Spinal cord (tissue), 9 donors: ENCODE measurements at regions not wholly inside any gene's neighbourhood (a gene's known extent, or its start where the extent isn't known, plus 50 kb on each side); places are given as distances from the start of the nearest gene placed in this dataset.
"Not testable (repeated sequence)": the region's sequence is repeated elsewhere in the genome, so short reads cannot be mapped to it uniquely, and the experiment has no call there.

Experiments used
- DNase-seq, 6 donors: peaks; one replicate each; pipeline versions ENCODE4 v3.0.0 to v3.0.0-alpha.2; 2013 to 2015; ENCODE audit warnings: low spot score in 6 of 6, low read depth in 4 of 6
- H3K27ac ChIP-seq: one replicate; pipeline ENCODE4 v1.5.1; 2013; ENCODE audit warnings: low read depth, low read length, control low read depth
- H3K27me3 ChIP-seq: one replicate; pipeline ENCODE4 v1.6.1; 2013; ENCODE audit warnings: low read length; ENCODE audit not compliant: control insufficient read depth, insufficient read depth
- H3K36me3 ChIP-seq: one replicate; pipeline ENCODE4 v1.6.1; 2013; ENCODE audit warnings: low read length; ENCODE audit not compliant: control insufficient read depth, insufficient read depth
- H3K4me1 ChIP-seq: one replicate; pipeline ENCODE4 v1.6.1; 2013; ENCODE audit warnings: low read length; ENCODE audit not compliant: control insufficient read depth, insufficient read depth
- H3K4me3 ChIP-seq: one replicate; pipeline ENCODE4 v1.5.1; 2013; ENCODE audit warnings: low read depth, low read length, control low read depth
- H3K9me3 ChIP-seq: one replicate; pipeline ENCODE4 v1.6.1; 2013; ENCODE audit warnings: low read length; ENCODE audit not compliant: control insufficient read depth, insufficient read depth
- WGBS: methylation state at CpG from one replicate; pipeline ENCODE4 v1.1.5; 2013; ENCODE audit warnings: missing lambda C conversion rate; ENCODE audit not compliant: insufficient coverage; 5-methylcytosine and 5-hydroxymethylcytosine counted together
- donor health status: healthy.

DNA sequence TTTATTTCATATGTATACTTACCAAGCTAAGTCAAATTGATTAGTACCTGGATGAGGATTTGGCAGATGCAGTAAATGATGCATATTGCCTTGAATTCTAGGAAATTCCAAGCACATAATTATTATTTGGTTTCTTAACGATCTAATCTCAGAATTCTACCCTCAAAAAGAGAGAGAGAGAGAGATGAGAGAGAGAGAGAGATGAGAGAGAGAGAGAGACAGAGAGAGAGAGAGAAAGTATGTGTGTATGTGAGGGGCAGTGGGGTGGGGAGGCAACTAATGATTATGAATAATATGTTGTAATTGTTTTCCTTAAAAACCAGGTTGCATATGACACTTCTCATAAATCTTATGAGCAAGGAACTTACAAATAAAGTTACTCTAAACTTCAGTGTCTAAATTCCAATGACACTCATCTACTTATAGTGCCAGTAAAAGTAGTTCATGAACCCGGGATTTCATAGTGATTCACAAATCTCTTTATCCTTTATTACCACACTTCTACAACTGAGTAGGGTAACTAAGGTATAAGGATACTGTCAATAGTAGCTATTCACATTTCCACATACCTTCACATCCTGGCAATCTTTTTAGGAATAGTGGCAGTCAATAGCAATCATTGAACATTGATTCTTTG lies 60.5 kb upstream of the EDIL3 start:
- DNase-seq, result no peak
- Histone ChIP-seq H3K27ac (no peak overlapping the region), H3K27me3 (no peaks in the 10 kb centered on the region), H3K36me3 (no peaks in the 10 kb centered on the region), H3K4me3 (no peak overlapping the region), H3K4me1 (no peaks in the 10 kb centered on the region), H3K9me3 (peaks cover 2% of the 10 kb centered on the region)
- WGBS, result no CpG with 5 or more reads among the region's 2 CpGs

- WGBS, result 100% methylated on average over 1 of the region's 1 CpG
- Histone ChIP-seq H3K36me3 (no peaks in the 10 kb centered on the region), H3K4me3 (no peak overlapping the region), H3K27ac (no peak overlapping the region), H3K9me3 (peaks cover 2% of the 10 kb centered on the region), H3K4me1 (no peaks in the 10 kb centered on the region), H3K27me3 (no peaks in the 10 kb centered on the region)
- no peak for DNase-seq
Observed at GRCh38 chr5:84438456-84438855, 53.8 kb upstream of the EDIL3 start.

DNA sequence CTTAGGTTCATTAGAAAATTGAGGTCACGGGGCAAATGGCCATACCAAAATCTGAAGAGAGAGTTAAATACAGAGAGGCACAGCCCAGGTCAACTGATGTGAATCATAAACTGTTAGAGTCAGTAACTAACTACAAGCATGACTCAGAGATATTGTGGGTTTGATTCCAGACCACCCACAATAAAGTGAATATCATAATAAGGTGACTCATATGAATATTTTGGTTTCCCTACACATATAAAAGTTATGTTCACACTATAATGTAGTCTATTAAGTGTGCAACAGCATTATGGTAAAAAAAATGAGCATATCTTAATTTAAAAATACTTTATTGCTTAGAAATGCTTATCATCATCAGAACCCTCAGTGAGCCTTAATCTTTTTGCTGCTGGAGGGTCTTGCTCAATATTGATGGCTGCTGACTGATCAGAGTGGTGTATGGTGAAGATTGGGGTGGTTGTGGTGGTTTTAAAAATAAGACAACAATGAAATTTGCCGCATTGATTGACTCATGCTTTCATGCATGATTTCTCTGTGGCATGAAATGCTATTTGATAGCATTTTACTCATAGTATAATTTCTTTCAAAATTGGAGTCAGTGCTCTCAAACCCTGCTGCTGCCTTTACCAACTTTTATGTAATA lies 53.1 kb upstream of the EDIL3 start:
- Histone ChIP-seq H3K4me1 (no peaks in the 10 kb centered on the region), H3K27me3 (no peaks in the 10 kb centered on the region), H3K36me3 (no peaks in the 10 kb centered on the region), H3K4me3 (no peak overlapping the region), H3K27ac (no peak overlapping the region), H3K9me3 (peaks cover 2% of the 10 kb centered on the region)
- DNase-seq, result no peak
- no CpG with 5 or more reads among the region's 2 CpGs for WGBS

DNA sequence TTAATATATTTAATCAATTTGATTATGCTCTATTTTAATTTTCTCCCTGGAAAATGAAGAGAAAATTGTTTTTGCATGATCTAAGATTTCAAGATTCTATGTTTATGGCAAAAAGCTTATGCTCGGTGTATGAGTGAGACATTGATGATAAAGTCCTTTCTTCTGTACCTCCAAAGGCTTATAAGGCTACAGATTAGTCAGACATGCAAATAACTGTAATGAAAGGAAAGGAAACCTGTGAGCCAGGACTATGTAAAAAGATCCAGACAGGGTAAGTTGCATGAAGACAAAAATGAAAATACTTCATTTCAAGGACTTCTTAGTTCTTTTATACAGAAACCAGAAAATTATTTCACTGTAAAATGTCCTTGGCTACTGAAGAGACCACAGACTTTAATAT lies 52.2 kb upstream of the EDIL3 start:
- Histone ChIP-seq H3K4me1 (no peaks in the 10 kb centered on the region), H3K4me3 (no peak overlapping the region), H3K27me3 (no peaks in the 10 kb centered on the region), H3K9me3 (peaks cover 2% of the 10 kb centered on the region), H3K27ac (no peak overlapping the region), H3K36me3 (no peaks in the 10 kb centered on the region)
- DNase-seq, result no peak
- no CpG with 5 or more reads among the region's 1 CpG for WGBS

DNA sequence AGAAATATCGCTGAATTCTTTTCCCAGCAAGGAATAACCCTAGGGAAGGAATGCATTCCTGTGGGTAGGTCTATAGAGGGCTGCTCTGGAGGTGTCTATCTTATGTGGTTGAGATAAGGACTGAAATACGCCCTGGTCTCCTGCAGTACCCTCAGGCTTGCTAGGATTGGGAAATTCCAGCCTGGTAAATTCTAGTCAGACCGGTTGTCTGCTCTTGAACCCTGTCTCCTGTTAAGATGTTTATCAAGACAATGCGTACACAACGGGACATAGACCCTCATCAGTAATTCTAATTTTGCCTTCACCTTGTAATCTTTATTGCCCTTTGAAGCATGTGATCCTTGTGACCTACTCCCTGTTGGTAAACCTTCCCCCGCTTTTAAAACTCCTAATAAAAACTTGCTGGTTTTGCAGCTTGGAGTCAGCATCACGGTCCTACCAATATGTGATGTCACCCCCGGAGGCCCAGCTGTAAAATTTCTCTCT lies 51.2 kb upstream of the EDIL3 start:
- not testable (repeated sequence) for H3K4me1 ChIP-seq, H3K36me3 ChIP-seq, H3K9me3 ChIP-seq, H3K4me3 ChIP-seq, H3K27ac ChIP-seq, DNase-seq, H3K27me3 ChIP-seq
- 88% methylated on average over 7 of the region's 8 CpGs for WGBS
